ENCODE measurements at regions not wholly inside any gene's neighbourhood (a gene's known extent, or its start where the extent isn't known, plus 50 kb on each side); places are given as distances from the start of the nearest gene placed in this dataset.
"Not testable (repeated sequence)": the region's sequence is repeated elsewhere in the genome, so short reads cannot be mapped to it uniquely, and the experiment has no call there.

- DNase-seq (ENCODE audit: low read depth): no peak
- TF ChIP-seq CTCF (IDR thresholded peaks at IDR 0.05; ENCODE audit: low read length, missing control alignments): no peak
- no peak overlapping the region for H3K4me3 ChIP-seq (replicated peaks; ENCODE audit: low read depth, low read length)
Measured at GRCh38 chr1:78329475-78329874, 161.3 kb upstream of the PTGFR start.

GRCh38 chr1:78331799-78332198 is 159.0 kb upstream of the PTGFR start:
- no peak for DNase-seq (ENCODE audit: low read depth)
- no peak overlapping the region for H3K4me3 ChIP-seq (replicated peaks; ENCODE audit: low read depth, low read length)
- no peak for TF ChIP-seq CTCF (IDR thresholded peaks at IDR 0.05; ENCODE audit: low read length, missing control alignments)

- peak; percentile 94 for TF ChIP-seq CTCF (IDR thresholded peaks at IDR 0.05; ENCODE audit: low read length, missing control alignments)
- no peak overlapping the region for H3K4me3 ChIP-seq (replicated peaks; ENCODE audit: low read depth, low read length)
- peak; percentile 71 for DNase-seq (ENCODE audit: low read depth)
Measured at GRCh38 chr1:78333502-78333901, 157.3 kb upstream of the PTGFR start.

- H3K4me3 ChIP-seq (replicated peaks; ENCODE audit: low read depth, low read length): no peak overlapping the region
- no peak for DNase-seq (ENCODE audit: low read depth)
- no peak for TF ChIP-seq CTCF (IDR thresholded peaks at IDR 0.05; ENCODE audit: low read length, missing control alignments)
Measured at GRCh38 chr1:78334114-78334513, 156.7 kb upstream of the PTGFR start.

- H3K4me3 ChIP-seq (replicated peaks; ENCODE audit: low read depth, low read length): no peak overlapping the region
- TF ChIP-seq CTCF (IDR thresholded peaks at IDR 0.05; ENCODE audit: low read length, missing control alignments): no peak
- no peak for DNase-seq (ENCODE audit: low read depth)
Measured at GRCh38 chr1:78334952-78335351, 155.8 kb upstream of the PTGFR start.

GRCh38 chr1:78336751-78337150 is 154.0 kb upstream of the PTGFR start:
- not testable (repeated sequence) for H3K4me3 ChIP-seq (replicated peaks; ENCODE audit: low read depth, low read length)

GRCh38 chr1:78339490-78339889 is 151.3 kb upstream of the PTGFR start:
- no peak overlapping the region for H3K4me3 ChIP-seq (replicated peaks; ENCODE audit: low read depth, low read length)
- TF ChIP-seq CTCF (IDR thresholded peaks at IDR 0.05; ENCODE audit: low read length, missing control alignments): no peak
- DNase-seq (ENCODE audit: low read depth): peak; percentile 24

More at GRCh38 chr1:78336751-78337150, 154.0 kb upstream of the PTGFR start:
- not testable (repeated sequence) for DNase-seq (ENCODE audit: low read depth)
